Right lobe of liver (tissue), 6 donors: ENCODE measurements at regions not wholly inside any gene's neighbourhood (a gene's known extent, or its start where the extent isn't known, plus 50 kb on each side); places are given as distances from the start of the nearest gene placed in this dataset.

Experiments used
- ATAC-seq, 4 donors: fragments of 200-7000 bp; cut with Tn5 transposase; one replicate each; pipeline ENCODE4 v1.9.1; 2020; ENCODE audit warnings: mild to moderate bottlenecking in 4 of 4, moderate library complexity in 4 of 4
- DNase-seq, 3 donors: peaks; one replicate each; pipeline ENCODE4 v3.0.0-alpha.2; 2020
- H3K27ac ChIP-seq, 3 donors: fragments of 200-600 bp; one replicate each; pipeline ENCODE4 v1.8.0; 2022
- H3K27me3 ChIP-seq, 2 donors: fragments of 200-600 bp; one replicate each; pipeline ENCODE4 v1.8.0; 2022
- H3K36me3 ChIP-seq, 4 donors: fragments of 200-600 bp; sonication (generic) in 1 of 4; one replicate each; pipeline versions ENCODE4 v1.5.1 to v1.8.0; 2017 to 2022; ENCODE audit warnings: control low read depth in 1 of 4
- H3K4me1 ChIP-seq, 4 donors: fragments of 200-600 bp; sonication (generic) in 1 of 4; one replicate each; pipeline versions ENCODE4 v1.5.1 to v1.8.0; 2017 to 2022; ENCODE audit warnings: control low read depth in 1 of 4
- H3K4me3 ChIP-seq, 3 donors: fragments of 200-600 bp; one replicate each; pipeline ENCODE4 v1.8.0; 2022
- H3K9me3 ChIP-seq, 4 donors: fragments of 200-600 bp; sonication (generic) in 1 of 4; one replicate each; pipeline versions ENCODE4 v1.5.1 to v1.8.0; 2017 to 2022; ENCODE audit warnings: control low read depth in 1 of 4
- POLR2A ChIP-seq: fragments of 450-650 bp; IDR thresholded peaks from one replicate; pipeline ENCODE4 v1.6.1; 2017; ENCODE audit warnings: antibody characterized with exemption, mild to moderate bottlenecking
- WGBS: methylation state at CpG from one replicate; pipeline ENCODE4 v1.1.6; 2018; ENCODE audit warnings: low coverage, low lambda C conversion rate; ENCODE audit not compliant: insufficient coverage; ENCODE audit errors: missing lambda C conversion rate; 5-methylcytosine and 5-hydroxymethylcytosine counted together
- intact Hi-C, 2 donors: fragments of 100-400 bp; cut with DNase I; formaldehyde crosslinking; loops; one replicate each; pipeline versions ENCODE4 v1.11.2 to v1.14.1; 2022
- TF ChIP-seq, protein P1 (sequence below), 4 donors: fragments of 200-600 bp in 3 of 4; fragments of 450-650 bp in 1 of 4; IDR thresholded peaks; one replicate each; pipeline versions ENCODE4 v1.5.1 to v1.8.0; 2016 to 2022; ENCODE audit warnings: antibody characterized with exemption in 4 of 4, mild to moderate bottlenecking in 2 of 4
- donor health status: DM: no; HTN: yes; CAD: no.
- donor health status: DM: no; HTN: no; CAD: no.
- donor health status: DM: no; HTN: no; CAD: no.
- donor health status: DM: no; HTN: yes; CAD: no.
- donor health status: DM: no; HTN: yes; CAD: no.

DNA sequence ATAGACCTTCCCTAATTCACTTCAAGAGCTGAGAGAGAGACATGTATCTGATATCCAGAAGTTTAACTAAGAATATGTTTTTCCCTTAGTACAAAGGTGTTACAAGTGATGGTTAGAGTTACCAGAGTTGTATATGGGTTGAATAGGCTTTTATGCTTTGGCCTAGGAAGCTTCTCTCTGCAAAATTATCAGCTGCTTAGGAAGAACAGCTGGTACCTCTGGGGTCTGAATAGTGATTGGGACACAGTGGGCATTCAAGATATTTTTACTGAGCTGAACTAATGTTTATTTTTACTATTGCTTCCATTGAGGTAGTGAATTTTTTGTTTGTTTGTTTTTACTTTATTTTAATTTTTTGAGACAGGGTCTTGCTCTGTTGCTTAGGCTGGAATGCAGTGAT, 67.6 kb upstream of the BASP1 start:
- H3K4me1 ChIP-seq: no peaks in the 10 kb centered on the region
- no peaks in the 10 kb centered on the region for H3K9me3 ChIP-seq
- H3K4me3 ChIP-seq: no peak overlapping the region
- TF ChIP-seq, protein P1, sequence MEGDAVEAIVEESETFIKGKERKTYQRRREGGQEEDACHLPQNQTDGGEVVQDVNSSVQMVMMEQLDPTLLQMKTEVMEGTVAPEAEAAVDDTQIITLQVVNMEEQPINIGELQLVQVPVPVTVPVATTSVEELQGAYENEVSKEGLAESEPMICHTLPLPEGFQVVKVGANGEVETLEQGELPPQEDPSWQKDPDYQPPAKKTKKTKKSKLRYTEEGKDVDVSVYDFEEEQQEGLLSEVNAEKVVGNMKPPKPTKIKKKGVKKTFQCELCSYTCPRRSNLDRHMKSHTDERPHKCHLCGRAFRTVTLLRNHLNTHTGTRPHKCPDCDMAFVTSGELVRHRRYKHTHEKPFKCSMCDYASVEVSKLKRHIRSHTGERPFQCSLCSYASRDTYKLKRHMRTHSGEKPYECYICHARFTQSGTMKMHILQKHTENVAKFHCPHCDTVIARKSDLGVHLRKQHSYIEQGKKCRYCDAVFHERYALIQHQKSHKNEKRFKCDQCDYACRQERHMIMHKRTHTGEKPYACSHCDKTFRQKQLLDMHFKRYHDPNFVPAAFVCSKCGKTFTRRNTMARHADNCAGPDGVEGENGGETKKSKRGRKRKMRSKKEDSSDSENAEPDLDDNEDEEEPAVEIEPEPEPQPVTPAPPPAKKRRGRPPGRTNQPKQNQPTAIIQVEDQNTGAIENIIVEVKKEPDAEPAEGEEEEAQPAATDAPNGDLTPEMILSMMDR (IDR thresholded peaks at IDR 0.05): no peak
- TF ChIP-seq POLR2A: no peak
- ATAC-seq (no peak), DNase-seq (no peak)
- intact Hi-C loops: no loop called here
- no peaks in the 10 kb centered on the region for H3K27me3 ChIP-seq
- no peaks in the 10 kb centered on the region for H3K36me3 ChIP-seq
- H3K27ac ChIP-seq: no peak overlapping the region

DNA sequence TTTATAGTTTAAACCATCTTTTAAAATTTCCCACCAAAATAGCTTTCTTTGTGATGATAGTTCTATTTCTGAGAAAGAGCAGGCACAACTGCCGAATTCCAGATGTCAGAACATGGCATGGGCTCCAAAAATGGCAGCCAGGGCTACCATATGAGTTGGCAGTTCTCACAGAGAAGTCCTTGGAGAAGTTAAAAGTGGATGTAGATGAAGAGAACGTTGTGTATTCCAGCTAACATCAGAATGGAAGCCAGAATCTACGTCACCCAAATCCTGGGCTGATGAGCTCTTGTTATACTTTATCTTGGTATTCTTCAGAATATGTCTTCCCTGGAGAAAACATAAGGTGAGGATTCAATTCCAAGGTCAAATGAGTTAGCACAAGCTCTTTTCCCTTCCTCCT, 66.9 kb upstream of the BASP1 start:
- WGBS: 50% methylated on average over 3 of the region's 3 CpGs
- Histone ChIP-seq H3K4me1 (no peaks in the 10 kb centered on the region), H3K9me3 (no peaks in the 10 kb centered on the region), H3K36me3 (no peaks in the 10 kb centered on the region), H3K4me3 (no peak overlapping the region), H3K27ac (no peak overlapping the region), H3K27me3 (no peaks in the 10 kb centered on the region)
- no peak for ATAC-seq
- DNase-seq: no peak
- intact Hi-C loops: no loop called here
- TF ChIP-seq, protein P1 (IDR thresholded peaks at IDR 0.05): no peak
- no peak for TF ChIP-seq POLR2A

DNA sequence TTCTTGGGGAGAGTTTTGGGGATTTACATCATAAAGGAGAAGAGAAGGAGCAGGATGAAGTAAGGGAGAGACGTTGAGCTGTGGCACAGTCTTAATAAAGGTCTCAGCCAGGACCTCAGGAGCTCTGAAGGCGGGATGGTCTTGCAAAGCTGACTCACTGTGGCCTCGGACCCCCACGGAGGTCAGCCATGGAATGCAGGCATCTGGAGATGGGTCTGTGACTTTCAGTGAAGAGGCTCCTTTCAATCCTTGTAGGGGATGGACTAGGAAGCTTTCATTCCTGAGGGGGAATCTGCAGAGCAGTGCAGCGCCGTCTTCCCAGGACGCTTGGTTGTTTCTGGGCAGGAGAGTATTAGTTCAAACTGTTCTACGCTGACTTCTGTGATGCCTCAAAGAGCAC, 65.7 kb upstream of the BASP1 start:
- DNase-seq (no peak), ATAC-seq (no peak)
- Histone ChIP-seq H3K4me3 (no peak overlapping the region), H3K4me1 (no peaks in the 10 kb centered on the region), H3K27me3 (no peaks in the 10 kb centered on the region), H3K36me3 (no peaks in the 10 kb centered on the region), H3K27ac (no peak overlapping the region), H3K9me3 (no peaks in the 10 kb centered on the region)
- intact Hi-C loops: no loop called here
- 55% methylated on average over 7 of the region's 8 CpGs for WGBS
- TF ChIP-seq POLR2A: no peak
- TF ChIP-seq, protein P1 (IDR thresholded peaks at IDR 0.05): no peak

DNA sequence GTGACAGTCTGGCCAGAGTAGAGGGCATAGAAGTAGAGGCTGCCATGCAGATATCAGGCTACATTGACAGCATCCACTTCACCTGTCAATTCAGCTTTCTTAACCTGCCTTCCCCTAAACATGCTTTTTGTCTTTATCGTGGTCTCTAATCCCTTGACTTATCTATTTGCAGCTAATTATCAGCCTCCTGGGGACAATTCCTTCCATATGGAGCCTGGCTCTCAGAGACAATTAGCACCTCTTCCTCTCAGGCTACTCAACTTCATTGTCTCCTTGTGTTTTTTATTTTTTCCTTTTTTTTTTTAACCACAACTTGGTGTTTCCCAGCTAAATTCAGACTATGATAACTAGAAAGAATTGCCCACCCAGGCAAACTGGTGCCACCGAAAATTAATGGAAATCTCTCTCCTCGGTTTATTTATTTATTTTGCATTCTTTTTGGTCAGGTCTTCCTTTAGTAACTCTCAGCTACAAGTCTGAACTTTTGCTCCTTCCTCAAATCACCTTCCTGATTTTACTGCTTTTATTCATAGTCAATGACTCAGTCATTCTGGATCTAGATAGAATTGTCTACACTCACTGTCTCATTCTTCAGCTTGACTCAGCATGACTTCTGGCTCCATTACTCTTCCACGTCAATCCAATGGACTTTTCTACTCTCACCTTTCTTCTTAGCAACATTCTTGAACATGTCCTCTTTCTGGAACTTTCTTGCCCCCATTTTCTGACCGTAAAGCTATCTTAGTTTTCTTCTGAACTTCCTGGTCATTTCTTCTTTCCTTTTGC, 63.0 kb upstream of the BASP1 start:
- H3K4me1 ChIP-seq: no peaks in the 10 kb centered on the region
- ATAC-seq (no peak), DNase-seq (no peak)
- no peaks in the 10 kb centered on the region for H3K27me3 ChIP-seq
- no peaks in the 10 kb centered on the region for H3K36me3 ChIP-seq
- 32% methylated on average over 5 of the region's 5 CpGs for WGBS
- intact Hi-C loops: no loop called here
- TF ChIP-seq, protein P1 (IDR thresholded peaks at IDR 0.05): no peak
- TF ChIP-seq POLR2A: no peak
- H3K9me3 ChIP-seq: no peaks in the 10 kb centered on the region
- no peak overlapping the region for H3K27ac ChIP-seq
- H3K4me3 ChIP-seq: no peak overlapping the region

DNA sequence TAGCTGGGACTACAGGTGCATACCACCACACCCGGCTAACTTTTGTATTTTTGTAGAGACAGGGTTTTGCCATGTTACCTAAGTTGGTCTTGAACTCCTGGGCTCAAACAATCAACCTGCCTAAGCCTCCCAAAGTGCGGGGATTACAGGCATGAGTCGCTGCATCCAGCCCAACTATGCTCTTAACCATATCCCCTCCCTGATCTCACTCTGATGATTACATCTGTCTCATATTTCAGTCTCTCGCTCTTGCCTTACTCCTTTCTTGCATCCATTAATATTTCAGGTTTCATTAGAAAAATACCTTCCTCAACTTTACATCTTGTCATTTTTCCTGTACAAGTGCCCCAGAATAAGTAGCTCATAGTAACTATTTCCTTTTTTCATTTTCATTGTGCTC, 61.0 kb upstream of the BASP1 start:
- Histone ChIP-seq H3K36me3 (no peaks in the 10 kb centered on the region), H3K4me1 (no peaks in the 10 kb centered on the region), H3K27me3 (no peaks in the 10 kb centered on the region), H3K9me3 (no peaks in the 10 kb centered on the region), H3K4me3 (no peak overlapping the region), H3K27ac (no peak overlapping the region)
- ATAC-seq (no peak), DNase-seq (no peak)
- intact Hi-C loops: no loop called here
- WGBS: 67% methylated on average over 3 of the region's 4 CpGs
- no peak for TF ChIP-seq POLR2A
